CD8-positive, alpha-beta memory T cell (primary cell): ENCODE measurements at regions not wholly inside any gene's neighbourhood (a gene's known extent, or its start where the extent isn't known, plus 50 kb on each side); places are given as distances from the start of the nearest gene placed in this dataset.

Experiments used
- CTCF ChIA-PET: fragments of 350-600 bp; sonication (Branson Sonifier 250); formaldehyde crosslinking; loops from one replicate; lab custom pipeline; 2021; ENCODE audit warnings: antibody characterized with exemption; lab: Charles Lee
- POLR2A ChIA-PET: fragments of 350-600 bp; sonication (Branson Sonifier 250); formaldehyde crosslinking; loops from one replicate; lab custom pipeline; 2021; ENCODE audit warnings: antibody characterized with exemption; lab: Charles Lee
- DNase-seq, 5 donors: peaks; one replicate each; pipeline versions ENCODE4 v3.0.0 to v3.0.0-alpha.2; 2020 to 2022; ENCODE audit warnings: mixed read lengths in 1 of 5
- H3K27ac ChIP-seq: one replicate; pipeline ENCODE4 v1.7.0; 2013; ENCODE audit warnings: low read depth, mild to moderate bottlenecking, low read length, moderate library complexity
- H3K27me3 ChIP-seq: 2 replicates; pipeline ENCODE4 v1.7.0; 2013; ENCODE audit warnings: low read length, mild to moderate bottlenecking; ENCODE audit not compliant: insufficient read depth, poor library complexity, severe bottlenecking
- H3K36me3 ChIP-seq: 2 replicates; pipeline ENCODE4 v1.7.0; 2013; ENCODE audit warnings: mild to moderate bottlenecking, low read length, moderate library complexity; ENCODE audit not compliant: insufficient read depth
- H3K4me1 ChIP-seq: 2 replicates; pipeline ENCODE4 v1.7.0; 2013; ENCODE audit warnings: mild to moderate bottlenecking, low read length, moderate library complexity; ENCODE audit not compliant: insufficient read depth
- H3K4me3 ChIP-seq: 2 replicates; pipeline ENCODE4 v1.7.0; 2013; ENCODE audit warnings: mild to moderate bottlenecking, low read length
- H3K9me3 ChIP-seq: 2 replicates; pipeline ENCODE4 v1.7.0; 2013; ENCODE audit warnings: mild to moderate bottlenecking, low read length
- H3K27ac Mint-ChIP-seq, 8 donors: one replicate each; pipeline ENCODE4 v1.8.0; 2020 to 2021; ENCODE audit warnings: mixed read lengths in 8 of 8, mild to moderate bottlenecking in 6 of 8, inconsistent platforms in 3 of 8, moderate library complexity in 3 of 8
- H3K27me3 Mint-ChIP-seq, 2 donors: one replicate each; pipeline ENCODE4 v1.8.0; 2020 to 2021; ENCODE audit warnings: mixed read lengths in 2 of 2, mild to moderate bottlenecking in 1 of 2, moderate library complexity in 1 of 2
- H3K36me3 Mint-ChIP-seq, 3 donors: one replicate each; pipeline ENCODE4 v1.8.0; 2020 to 2021; ENCODE audit warnings: mixed read lengths in 3 of 3, inconsistent platforms in 1 of 3, mild to moderate bottlenecking in 1 of 3
- H3K4me1 Mint-ChIP-seq, 3 donors: one replicate each; pipeline ENCODE4 v1.8.0; 2020 to 2021; ENCODE audit warnings: mixed read lengths in 3 of 3, inconsistent platforms in 1 of 3, mild to moderate bottlenecking in 1 of 3
- H3K4me3 Mint-ChIP-seq, 7 donors: one replicate each; pipeline ENCODE4 v1.8.0; 2020 to 2021; ENCODE audit warnings: mixed read lengths in 7 of 7, mild to moderate bottlenecking in 6 of 7, moderate library complexity in 4 of 7, inconsistent platforms in 2 of 7
- H3K9me3 Mint-ChIP-seq, 5 donors: one replicate each; pipeline ENCODE4 v1.8.0; 2020 to 2022; ENCODE audit warnings: mixed read lengths in 5 of 5, mild to moderate bottlenecking in 3 of 5, moderate library complexity in 2 of 5, inconsistent platforms in 1 of 5

GRCh38 chr1:201767339-201767738 is 61.6 kb upstream of the IPO9 start:
- Histone ChIP-seq H3K9me3 (no peaks in the 10 kb centered on the region), H3K36me3 (no peaks in the 10 kb centered on the region), H3K27ac (no peak overlapping the region), H3K4me3 (no peak overlapping the region), H3K27me3 (no peaks in the 10 kb centered on the region), H3K4me1 (no peaks in the 10 kb centered on the region)
- H3K27me3 Mint-ChIP-seq, result peaks cover 7 to 23% of the 10 kb centered on the region in 2 donors
- no peak for DNase-seq
- peaks cover 4 to 22% (median 19%) of the 10 kb centered on the region in 5 donors for H3K9me3 Mint-ChIP-seq
- H3K27ac Mint-ChIP-seq, result no peak overlapping the region
- H3K4me3 Mint-ChIP-seq, result no peak overlapping the region
- peaks cover 0 to 9% (median 3%) of the 10 kb centered on the region in 3 donors for H3K36me3 Mint-ChIP-seq
- ChIA-PET POLR2A (no interaction called here), CTCF (no interaction called here)
- H3K4me1 Mint-ChIP-seq, result no peaks in the 10 kb centered on the region

- no peaks in the 10 kb centered on the region for H3K4me1 ChIP-seq
- no peak overlapping the region for H3K27ac Mint-ChIP-seq
- no peaks in the 10 kb centered on the region for H3K27me3 ChIP-seq
- H3K36me3 ChIP-seq, result no peaks in the 10 kb centered on the region
- no peak overlapping the region for H3K4me3 ChIP-seq
- peaks cover 7 to 17% of the 10 kb centered on the region in 2 donors for H3K27me3 Mint-ChIP-seq
- no peaks in the 10 kb centered on the region for H3K4me1 Mint-ChIP-seq
- peaks cover 4 to 24% (median 21%) of the 10 kb centered on the region in 5 donors for H3K9me3 Mint-ChIP-seq
- POLR2A ChIA-PET, result no interaction called here
- H3K9me3 ChIP-seq, result no peaks in the 10 kb centered on the region
- CTCF ChIA-PET, result no interaction called here
- peaks cover 0 to 9% (median 1%) of the 10 kb centered on the region in 3 donors for H3K36me3 Mint-ChIP-seq
- DNase-seq, result no peak
- no peak overlapping the region for H3K27ac ChIP-seq
- no peak overlapping the region for H3K4me3 Mint-ChIP-seq
Observed at GRCh38 chr1:201769072-201769471, 59.9 kb upstream of the IPO9 start.

- Mint-ChIP-seq H3K4me1 (no peaks in the 10 kb centered on the region), H3K4me3 (no peak overlapping the region)
- POLR2A ChIA-PET, result no interaction called here
Observed at GRCh38 chr1:201769966-201770365, 59.0 kb upstream of the IPO9 start.

GRCh38 chr1:201771466-201771865 is 57.5 kb upstream of the IPO9 start:
- CTCF ChIA-PET, result interaction anchor here (0.7 kb wide), 1 partner anchor 58 kb away, joined by 3 read pairs; the partner anchor contains the start of gene IPO9
- H3K36me3 ChIP-seq, result no peaks in the 10 kb centered on the region
- H3K4me1 Mint-ChIP-seq, result no peaks in the 10 kb centered on the region

More at GRCh38 chr1:201769966-201770365, 59.0 kb upstream of the IPO9 start:
- H3K27ac Mint-ChIP-seq, result peak overlapping the region in 1 of 8 donors; percentile 43
- CTCF ChIA-PET, result no interaction called here
- no peak overlapping the region for H3K27ac ChIP-seq
- H3K4me3 ChIP-seq, result no peak overlapping the region
- no peak for DNase-seq
- peaks cover 0 to 9% (median 4%) of the 10 kb centered on the region in 3 donors for H3K36me3 Mint-ChIP-seq
- H3K27me3 Mint-ChIP-seq, result peaks cover 7 to 17% of the 10 kb centered on the region in 2 donors
- no peaks in the 10 kb centered on the region for H3K36me3 ChIP-seq
- no peaks in the 10 kb centered on the region for H3K27me3 ChIP-seq
- H3K4me1 ChIP-seq, result no peaks in the 10 kb centered on the region
- peaks cover 4 to 24% (median 21%) of the 10 kb centered on the region in 5 donors for H3K9me3 Mint-ChIP-seq
- no peaks in the 10 kb centered on the region for H3K9me3 ChIP-seq

GRCh38 chr1:201772178-201772577 is 56.8 kb upstream of the IPO9 start:
- H3K27ac ChIP-seq, result no peak overlapping the region
- Mint-ChIP-seq H3K27ac (no peak overlapping the region), H3K27me3 (peaks cover 5 to 10% of the 10 kb centered on the region in 2 donors), H3K36me3 (peaks cover 0 to 9% (median 4%) of the 10 kb centered on the region in 3 donors), H3K4me1 (no peaks in the 10 kb centered on the region), H3K9me3 (peaks cover 4 to 24% (median 21%) of the 10 kb centered on the region in 5 donors), H3K4me3 (no peak overlapping the region)
- ChIA-PET POLR2A (no interaction called here), CTCF (no interaction called here)
- no peaks in the 10 kb centered on the region for H3K36me3 ChIP-seq
- H3K4me1 ChIP-seq, result no peaks in the 10 kb centered on the region
- H3K9me3 ChIP-seq, result no peaks in the 10 kb centered on the region
- no peak for DNase-seq
- H3K4me3 ChIP-seq, result no peak overlapping the region
- no peaks in the 10 kb centered on the region for H3K27me3 ChIP-seq

More at GRCh38 chr1:201771466-201771865, 57.5 kb upstream of the IPO9 start:
- Mint-ChIP-seq H3K27ac (no peak overlapping the region), H3K4me3 (no peak overlapping the region), H3K27me3 (peaks cover 5 to 11% of the 10 kb centered on the region in 2 donors), H3K9me3 (peaks cover 4 to 24% (median 21%) of the 10 kb centered on the region in 5 donors), H3K36me3 (peaks cover 0 to 9% (median 4%) of the 10 kb centered on the region in 3 donors)
- Histone ChIP-seq H3K27ac (no peak overlapping the region), H3K27me3 (no peaks in the 10 kb centered on the region), H3K4me3 (no peak overlapping the region), H3K9me3 (no peaks in the 10 kb centered on the region), H3K4me1 (no peaks in the 10 kb centered on the region)
- DNase-seq, result no peak
- POLR2A ChIA-PET, result no interaction called here

GRCh38 chr1:201773764-201774163 is 55.2 kb upstream of the IPO9 start:
- no peaks in the 10 kb centered on the region for H3K36me3 ChIP-seq
- H3K27me3 Mint-ChIP-seq, result peaks cover 5% of the 10 kb centered on the region in 2 donors
- H3K4me1 ChIP-seq, result no peaks in the 10 kb centered on the region
- no peaks in the 10 kb centered on the region for H3K4me1 Mint-ChIP-seq
- H3K27ac Mint-ChIP-seq, result no peak overlapping the region
- H3K4me3 ChIP-seq, result no peak overlapping the region
- CTCF ChIA-PET, result no interaction called here
- peaks cover 4 to 24% (median 21%) of the 10 kb centered on the region in 5 donors for H3K9me3 Mint-ChIP-seq
- H3K36me3 Mint-ChIP-seq, result peaks cover 0 to 9% (median 4%) of the 10 kb centered on the region in 3 donors
- POLR2A ChIA-PET, result no interaction called here
- no peak overlapping the region for H3K4me3 Mint-ChIP-seq
- H3K27ac ChIP-seq, result no peak overlapping the region
- no peaks in the 10 kb centered on the region for H3K27me3 ChIP-seq
- no peak for DNase-seq
- H3K9me3 ChIP-seq, result no peaks in the 10 kb centered on the region

GRCh38 chr1:201774224-201774982 is 54.6 kb upstream of the IPO9 start:
- Mint-ChIP-seq H3K27ac (peak overlapping the region in 1 of 8 donors; percentile 4), H3K36me3 (peaks cover 0 to 9% (median 4%) of the 10 kb centered on the region in 3 donors), H3K27me3 (peaks cover 5% of the 10 kb centered on the region in 2 donors), H3K4me1 (no peaks in the 10 kb centered on the region), H3K4me3 (no peak overlapping the region), H3K9me3 (peaks cover 4 to 24% (median 21%) of the 10 kb centered on the region in 5 donors)
- no peak overlapping the region for H3K4me3 ChIP-seq
- H3K36me3 ChIP-seq, result no peaks in the 10 kb centered on the region
- no peaks in the 10 kb centered on the region for H3K9me3 ChIP-seq
- ChIA-PET POLR2A (no interaction called here), CTCF (interaction anchor here (1.1 kb wide), 1 partner anchor 65 kb away, joined by 4 read pairs; no protein-coding TSS in a partner anchor)
- no peaks in the 10 kb centered on the region for H3K4me1 ChIP-seq
- DNase-seq, result no peak
- no peaks in the 10 kb centered on the region for H3K27me3 ChIP-seq
- H3K27ac ChIP-seq, result no peak overlapping the region

GRCh38 chr1:201774983-201775344 is 54.0 kb upstream of the IPO9 start:
- H3K9me3 Mint-ChIP-seq, result peaks cover 4 to 23% (median 20%) of the 10 kb centered on the region in 5 donors
- no peak overlapping the region for H3K27ac Mint-ChIP-seq
- CTCF ChIA-PET, result interaction anchor here (1.1 kb wide), 1 partner anchor 65 kb away, joined by 4 read pairs; no protein-coding TSS in a partner anchor
- H3K4me3 Mint-ChIP-seq, result no peak overlapping the region
- DNase-seq, result no peak
- Histone ChIP-seq H3K4me3 (no peak overlapping the region), H3K4me1 (no peaks in the 10 kb centered on the region), H3K27me3 (no peaks in the 10 kb centered on the region), H3K27ac (no peak overlapping the region), H3K36me3 (no peaks in the 10 kb centered on the region), H3K9me3 (no peaks in the 10 kb centered on the region)
- H3K4me1 Mint-ChIP-seq, result no peaks in the 10 kb centered on the region
- peaks cover 0 to 9% (median 4%) of the 10 kb centered on the region in 3 donors for H3K36me3 Mint-ChIP-seq
- POLR2A ChIA-PET, result no interaction called here
- peaks cover 5% of the 10 kb centered on the region in 2 donors for H3K27me3 Mint-ChIP-seq
